ENCODE measurements at regions not wholly inside any gene's neighbourhood (a gene's known extent, or its start where the extent isn't known, plus 50 kb on each side); places are given as distances from the start of the nearest gene placed in this dataset.

DNA sequence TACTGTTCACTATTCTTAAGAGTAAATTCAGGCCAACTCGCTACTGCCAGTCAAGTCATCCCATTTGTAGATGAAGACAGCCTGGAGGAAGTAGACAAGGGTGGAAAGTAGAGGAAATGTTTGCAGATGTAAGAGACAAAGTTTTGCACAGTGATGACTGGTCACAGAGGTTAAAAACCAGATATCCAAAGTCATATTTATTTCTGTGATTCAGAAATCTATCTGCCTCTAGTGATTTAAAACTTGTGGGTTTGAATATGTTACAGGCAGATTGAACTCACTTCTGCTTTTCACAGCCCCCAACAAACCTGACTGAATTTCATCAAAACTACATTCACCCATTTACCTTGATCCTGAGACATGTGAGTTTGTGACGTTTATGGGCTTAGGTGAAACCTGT lies 484.7 kb upstream of the C1orf87 start:
- no peak overlapping the region for H3K4me3 Mint-ChIP-seq
- no peak for DNase-seq
- intact Hi-C loops (cut with micrococcal nuclease), result no loop called here

DNA sequence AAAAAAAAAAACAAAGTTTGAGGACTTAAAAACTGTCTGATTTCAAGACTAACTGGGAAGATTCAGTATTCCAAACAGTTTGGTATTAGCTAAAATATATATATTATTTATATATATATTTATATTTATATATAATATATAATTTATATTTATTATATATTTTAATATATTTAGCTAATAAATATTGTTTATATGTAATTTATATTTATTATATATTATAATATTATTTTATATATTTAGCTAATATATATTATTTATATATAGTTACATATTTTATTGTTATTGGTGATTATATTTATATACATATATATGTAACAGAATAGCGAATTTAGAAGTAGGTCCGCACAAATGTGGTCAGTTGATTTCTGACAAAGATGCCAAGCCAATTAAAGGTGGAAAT lies 480.2 kb upstream of the C1orf87 start:
- H3K9ac ChIP-seq (ENCODE audit: insufficient read depth, low read length, poor library complexity, severe bottlenecking), result no peak overlapping the region
- H3K4me3 Mint-ChIP-seq, result no peak overlapping the region
- no peaks in the 10 kb centered on the region for H3K36me3 Mint-ChIP-seq
- no peaks in the 10 kb centered on the region for H3K9me3 ChIP-seq (replicated peaks in 1 of 2; ENCODE audit: control insufficient read depth in 1 of 2, insufficient read depth in 1 of 2, low read length in 2 of 2)
- no peak overlapping the region for H3K4me3 ChIP-seq (replicated peaks in 1 of 3; ENCODE audit: low read depth in 2 of 3, low read length in 3 of 3)
- TF ChIP-seq, protein P1, sequence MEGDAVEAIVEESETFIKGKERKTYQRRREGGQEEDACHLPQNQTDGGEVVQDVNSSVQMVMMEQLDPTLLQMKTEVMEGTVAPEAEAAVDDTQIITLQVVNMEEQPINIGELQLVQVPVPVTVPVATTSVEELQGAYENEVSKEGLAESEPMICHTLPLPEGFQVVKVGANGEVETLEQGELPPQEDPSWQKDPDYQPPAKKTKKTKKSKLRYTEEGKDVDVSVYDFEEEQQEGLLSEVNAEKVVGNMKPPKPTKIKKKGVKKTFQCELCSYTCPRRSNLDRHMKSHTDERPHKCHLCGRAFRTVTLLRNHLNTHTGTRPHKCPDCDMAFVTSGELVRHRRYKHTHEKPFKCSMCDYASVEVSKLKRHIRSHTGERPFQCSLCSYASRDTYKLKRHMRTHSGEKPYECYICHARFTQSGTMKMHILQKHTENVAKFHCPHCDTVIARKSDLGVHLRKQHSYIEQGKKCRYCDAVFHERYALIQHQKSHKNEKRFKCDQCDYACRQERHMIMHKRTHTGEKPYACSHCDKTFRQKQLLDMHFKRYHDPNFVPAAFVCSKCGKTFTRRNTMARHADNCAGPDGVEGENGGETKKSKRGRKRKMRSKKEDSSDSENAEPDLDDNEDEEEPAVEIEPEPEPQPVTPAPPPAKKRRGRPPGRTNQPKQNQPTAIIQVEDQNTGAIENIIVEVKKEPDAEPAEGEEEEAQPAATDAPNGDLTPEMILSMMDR (IDR thresholded peaks at IDR 0.05), result no peak
- no peak for DNase-seq
- peaks cover 4% of the 10 kb centered on the region for H3K4me1 Mint-ChIP-seq
- H2AFZ ChIP-seq (ENCODE audit: insufficient read depth, low read depth, low read length, poor library complexity, severe bottlenecking), result no peak overlapping the region
- H3K9me3 Mint-ChIP-seq, result peaks cover 0 to 4% (median 0%) of the 10 kb centered on the region in 7 donors
- no peaks in the 10 kb centered on the region for H3K27me3 Mint-ChIP-seq (ENCODE audit: low read depth in 3 of 3)
- intact Hi-C loops (cut with micrococcal nuclease), result no loop called here
- no peak overlapping the region for H3K27ac ChIP-seq (ENCODE audit: low read depth in 1 of 2, low read length in 2 of 2)
- H4K20me1 ChIP-seq (ENCODE audit: insufficient read depth, low read length), result no peaks in the 10 kb centered on the region
- no peak overlapping the region for H3K27ac Mint-ChIP-seq
- H3K79me2 ChIP-seq (ENCODE audit: insufficient read depth, low read length), result no peaks in the 10 kb centered on the region
- no peaks in the 10 kb centered on the region for H3K4me1 ChIP-seq (ENCODE audit: control insufficient read depth in 1 of 2, insufficient read depth in 2 of 2, low read length in 2 of 2)
- H3K27me3 ChIP-seq (ENCODE audit: control insufficient read depth in 2 of 2, insufficient read depth in 2 of 2, low read length in 2 of 2), result no peaks in the 10 kb centered on the region
- no CpG with 5 or more reads among the region's 2 CpGs for WGBS (ENCODE audit: insufficient coverage)
- no peaks in the 10 kb centered on the region for H3K36me3 ChIP-seq (replicated peaks in 1 of 2; ENCODE audit: control insufficient read depth in 1 of 2, insufficient read depth in 2 of 2, low read length in 2 of 2)
- H3K4me2 ChIP-seq (replicated peaks; ENCODE audit: extremely low read depth, low read length, poor library complexity, severe bottlenecking), result no peak overlapping the region

More for the DNA sequence above, 484.7 kb upstream of the C1orf87 start:
- TF ChIP-seq, protein P1 (IDR thresholded peaks at IDR 0.05), result no peak
- Histone ChIP-seq H3K9ac (ENCODE audit: insufficient read depth, low read length, poor library complexity, severe bottlenecking) (no peak overlapping the region), H3K4me3 (replicated peaks in 1 of 3; ENCODE audit: low read depth in 2 of 3, low read length in 3 of 3) (no peak overlapping the region), H3K9me3 (replicated peaks in 1 of 2; ENCODE audit: control insufficient read depth in 1 of 2, insufficient read depth in 1 of 2, low read length in 2 of 2) (no peaks in the 10 kb centered on the region), H3K27ac (ENCODE audit: low read depth in 1 of 2, low read length in 2 of 2) (no peak overlapping the region), H3K79me2 (ENCODE audit: insufficient read depth, low read length) (no peaks in the 10 kb centered on the region), H3K27me3 (ENCODE audit: control insufficient read depth in 2 of 2, insufficient read depth in 2 of 2, low read length in 2 of 2) (no peaks in the 10 kb centered on the region), H3K36me3 (replicated peaks in 1 of 2; ENCODE audit: control insufficient read depth in 1 of 2, insufficient read depth in 2 of 2, low read length in 2 of 2) (no peaks in the 10 kb centered on the region), H3K4me1 (ENCODE audit: control insufficient read depth in 1 of 2, insufficient read depth in 2 of 2, low read length in 2 of 2) (no peaks in the 10 kb centered on the region), H2AFZ (ENCODE audit: insufficient read depth, low read depth, low read length, poor library complexity, severe bottlenecking) (no peak overlapping the region), H3K4me2 (replicated peaks; ENCODE audit: extremely low read depth, low read length, poor library complexity, severe bottlenecking) (no peak overlapping the region), H4K20me1 (ENCODE audit: insufficient read depth, low read length) (no peaks in the 10 kb centered on the region)
- no CpG with 5 or more reads among the region's 2 CpGs for WGBS (ENCODE audit: insufficient coverage)
- no peaks in the 10 kb centered on the region for H3K36me3 Mint-ChIP-seq
- peaks cover 0 to 5% (median 0%) of the 10 kb centered on the region in 7 donors for H3K9me3 Mint-ChIP-seq
- H3K27me3 Mint-ChIP-seq (ENCODE audit: low read depth in 3 of 3), result no peaks in the 10 kb centered on the region
- H3K4me1 Mint-ChIP-seq, result peaks cover 4% of the 10 kb centered on the region
- no peak overlapping the region for H3K27ac Mint-ChIP-seq
